ENCODE measurements at regions not wholly inside any gene's neighbourhood (a gene's known extent, or its start where the extent isn't known, plus 50 kb on each side); places are given as distances from the start of the nearest gene placed in this dataset.

- intact Hi-C loops (cut with micrococcal nuclease; ENCODE audit: unreplicated experiment) = no loop called here
- CTCF ChIA-PET = no interaction called here
- POLR2A ChIA-PET (ENCODE audit: low non-redundant PET) = no interaction called here
- DNase-seq (ENCODE audit: low spot score) = no peak
- H3K4me1 ChIP-seq (ENCODE audit: insufficient read depth, low read length, poor library complexity, severe bottlenecking) = no peaks in the 10 kb centered on the region
- BruUV-seq (replicated peaks) = no TSS peak
- no peak overlapping the region for H3K4me3 ChIP-seq (ENCODE audit: low read depth, low read length, poor library complexity, severe bottlenecking)
- no peaks in the 10 kb centered on the region for H3K27me3 ChIP-seq (replicated peaks; ENCODE audit: insufficient read depth, low read depth, low read length, poor library complexity)
- no peak overlapping the region for H3K27ac ChIP-seq (ENCODE audit: low read depth, low read length, poor library complexity, severe bottlenecking)
- H3K9me3 ChIP-seq (ENCODE audit: low read depth, low read length, poor library complexity, severe bottlenecking) = no peaks in the 10 kb centered on the region
- no peak for TF ChIP-seq CTCF (conservative IDR thresholded peaks at IDR 0.05; ENCODE audit: low read depth, low read length)
- no peak for TF ChIP-seq EZH2 (IDR thresholded peaks at IDR 0.05; ENCODE audit: borderline replicate concordance, low read depth, low read length, poor library complexity, severe bottlenecking)
- H3K36me3 ChIP-seq (ENCODE audit: insufficient read depth, low read length, poor library complexity, severe bottlenecking) = no peaks in the 10 kb centered on the region
These were observed 167.8 kb upstream of the KBTBD8 start for GRCh38 chr3:66830301-66830700.

- TF ChIP-seq CTCF (conservative IDR thresholded peaks at IDR 0.05; ENCODE audit: low read depth, low read length) = no peak
- ChIA-PET CTCF (no interaction called here), POLR2A (ENCODE audit: low non-redundant PET) (no interaction called here)
- H3K4me1 ChIP-seq (ENCODE audit: insufficient read depth, low read length, poor library complexity, severe bottlenecking) = no peaks in the 10 kb centered on the region
- H3K9me3 ChIP-seq (ENCODE audit: low read depth, low read length, poor library complexity, severe bottlenecking) = no peaks in the 10 kb centered on the region
- no peak overlapping the region for H3K27ac ChIP-seq (ENCODE audit: low read depth, low read length, poor library complexity, severe bottlenecking)
- no peaks in the 10 kb centered on the region for H3K27me3 ChIP-seq (replicated peaks; ENCODE audit: insufficient read depth, low read depth, low read length, poor library complexity)
- no peaks in the 10 kb centered on the region for H3K36me3 ChIP-seq (ENCODE audit: insufficient read depth, low read length, poor library complexity, severe bottlenecking)
- BruUV-seq (replicated peaks) = no TSS peak
- no peak overlapping the region for H3K4me3 ChIP-seq (ENCODE audit: low read depth, low read length, poor library complexity, severe bottlenecking)
- DNase-seq (ENCODE audit: low spot score) = no peak
- intact Hi-C loops (cut with micrococcal nuclease; ENCODE audit: unreplicated experiment) = no loop called here
These were observed 166.2 kb upstream of the KBTBD8 start for GRCh38 chr3:66831931-66832330.

GRCh38 chr3:66836363-66837152 is 161.5 kb upstream of the KBTBD8 start:
- Histone ChIP-seq H3K4me3 (ENCODE audit: low read depth, low read length, poor library complexity, severe bottlenecking) (no peak overlapping the region), H3K4me1 (ENCODE audit: insufficient read depth, low read length, poor library complexity, severe bottlenecking) (no peaks in the 10 kb centered on the region), H3K27ac (ENCODE audit: low read depth, low read length, poor library complexity, severe bottlenecking) (no peak overlapping the region), H3K36me3 (ENCODE audit: insufficient read depth, low read length, poor library complexity, severe bottlenecking) (no peaks in the 10 kb centered on the region), H3K27me3 (replicated peaks; ENCODE audit: insufficient read depth, low read depth, low read length, poor library complexity) (no peaks in the 10 kb centered on the region), H3K9me3 (ENCODE audit: low read depth, low read length, poor library complexity, severe bottlenecking) (no peaks in the 10 kb centered on the region)
- ChIA-PET POLR2A (ENCODE audit: low non-redundant PET) (no interaction called here), CTCF (interaction anchor here (0.7 kb wide), 1 partner anchor 497 kb away, joined by 8 read pairs; no protein-coding TSS in a partner anchor)
- DNase-seq (ENCODE audit: low spot score) = peak; percentile 27
- no TSS peak for BruUV-seq (replicated peaks)
- TF ChIP-seq EZH2 (IDR thresholded peaks at IDR 0.05; ENCODE audit: borderline replicate concordance, low read depth, low read length, poor library complexity, severe bottlenecking) = no peak
- peak; percentile 44; the same call in 1 of the 2 replicates for TF ChIP-seq CTCF (conservative IDR thresholded peaks at IDR 0.05; ENCODE audit: low read depth, low read length)
- intact Hi-C loops (cut with micrococcal nuclease; ENCODE audit: unreplicated experiment) = loop anchor here (5.0 kb wide), 1 partner anchor 559 kb away; no protein-coding TSS in a partner anchor
